Neural cell (in vitro differentiated cells): ENCODE measurements at regions not wholly inside any gene's neighbourhood (a gene's known extent, or its start where the extent isn't known, plus 50 kb on each side); places are given as distances from the start of the nearest gene placed in this dataset.

Source experiments
- H2AFZ ChIP-seq: fragments of 200-600, 300-800 bp; sonication (generic), shearing (Covaris generic); 2 replicates; pipeline ENCODE4 v1.6.0; 2014; ENCODE audit warnings: low read depth, mild to moderate bottlenecking, antibody characterized with exemption, low read length, moderate library complexity
- H3F3A ChIP-seq: fragments of 200-600 bp; shearing (Covaris generic); 2 replicates; pipeline ENCODE4 v1.6.1; 2016; ENCODE audit warnings: mild to moderate bottlenecking, moderate library complexity, mixed read lengths, antibody characterized with exemption, low read length; ENCODE audit not compliant: insufficient read depth, poor library complexity, severe bottlenecking
- H3K27ac ChIP-seq: fragments of 200-600, 300-800 bp; sonication (generic), shearing (Covaris generic); 2 replicates; pipeline ENCODE4 v1.5.1; 2014; ENCODE audit warnings: mild to moderate bottlenecking, low read length, moderate library complexity
- H3K27me3 ChIP-seq: fragments of 300-800, 200-600 bp; sonication (generic), shearing (Covaris generic); 2 replicates; pipeline ENCODE4 v1.6.0; 2014; ENCODE audit warnings: mild to moderate bottlenecking, low read depth, low read length, moderate library complexity; ENCODE audit not compliant: insufficient read depth
- H3K36me3 ChIP-seq: fragments of 300-800, 200-600 bp; sonication (generic), shearing (Covaris generic); 2 replicates; pipeline ENCODE4 v1.5.1; 2014; ENCODE audit warnings: mild to moderate bottlenecking, antibody characterized with exemption, low read length, moderate library complexity; ENCODE audit not compliant: insufficient read depth
- H3K4me2 ChIP-seq: fragments of 300-800, 200-600 bp; sonication (generic), shearing (Covaris generic); 2 replicates; pipeline ENCODE4 v1.6.0; 2014; ENCODE audit warnings: mild to moderate bottlenecking, low read length
- H3K4me3 ChIP-seq: fragments of 300-800, 200-600 bp; sonication (generic), shearing (Covaris generic); 2 replicates; pipeline ENCODE4 v1.5.1; 2014; ENCODE audit warnings: mild to moderate bottlenecking, low read length, moderate library complexity
- H3K79me2 ChIP-seq: fragments of 200-600 bp; shearing (Covaris generic); replicated peaks from 2 replicates; pipeline ENCODE4 v1.6.0; 2014; ENCODE audit warnings: mild to moderate bottlenecking, low read length, moderate library complexity; ENCODE audit not compliant: insufficient read depth
- H3K9ac ChIP-seq: fragments of 300-800, 200-600 bp; sonication (generic), shearing (Covaris generic); 2 replicates; pipeline ENCODE4 v1.6.1; 2016; ENCODE audit warnings: mild to moderate bottlenecking, low read length, mixed read lengths
- H3K9me2 ChIP-seq: fragments of 200-600 bp; shearing (Covaris generic); 2 replicates; pipeline ENCODE4 v1.6.1; 2016; ENCODE audit warnings: mild to moderate bottlenecking, low read length, mixed read lengths; ENCODE audit not compliant: insufficient read depth
- H3K9me3 ChIP-seq: fragments of 200-600, 300-800 bp; sonication (generic), shearing (Covaris generic); 2 replicates; pipeline ENCODE4 v1.6.1; 2016; ENCODE audit warnings: mild to moderate bottlenecking, mixed run types, low read length, moderate library complexity, mixed read lengths
- H4K20me1 ChIP-seq: fragments of 200-600 bp; shearing (Covaris generic); 2 replicates; pipeline ENCODE4 v1.6.1; 2016; ENCODE audit warnings: mild to moderate bottlenecking, mixed run types; ENCODE audit not compliant: insufficient read depth
- CTCF ChIP-seq: fragments of 450-650 bp; IDR thresholded peaks from 2 replicates; pipeline ENCODE4 v1.5.1; 2014; ENCODE audit warnings: antibody characterized with exemption, mild to moderate bottlenecking, moderate library complexity; ENCODE audit not compliant: poor library complexity, severe bottlenecking
- EP300 ChIP-seq: fragments of 450-650 bp; conservative IDR thresholded peaks from 2 replicates; pipeline ENCODE4 v1.6.1; 2014; ENCODE audit warnings: antibody characterized with exemption, mild to moderate bottlenecking, moderate library complexity; ENCODE audit not compliant: poor library complexity, severe bottlenecking
- EZH2 ChIP-seq: fragments of 200-600, 300-800 bp; shearing (Covaris generic), sonication (generic); IDR thresholded peaks from 2 replicates; pipeline ENCODE4 v1.6.1; 2014; ENCODE audit warnings: antibody characterized with exemption, low read length, borderline replicate concordance, mild to moderate bottlenecking; ENCODE audit not compliant: insufficient read depth, poor library complexity, severe bottlenecking
- MXI1 ChIP-seq: fragments of 450-650 bp; conservative IDR thresholded peaks from 2 replicates; pipeline ENCODE4 v1.6.1; 2014; ENCODE audit warnings: antibody characterized with exemption, mild to moderate bottlenecking; ENCODE audit not compliant: poor library complexity, severe bottlenecking
- POLR2AphosphoS5 ChIP-seq: IDR thresholded peaks from 2 replicates; pipeline ENCODE4 v1.6.1; 2012
- RAD21 ChIP-seq: fragments of 450-650 bp; conservative IDR thresholded peaks from 2 replicates; pipeline ENCODE4 v1.6.1; 2014; ENCODE audit warnings: antibody characterized with exemption, mild to moderate bottlenecking, moderate library complexity
- REST ChIP-seq: IDR thresholded peaks from 2 replicates; pipeline ENCODE4 v1.6.1; 2012; ENCODE audit warnings: borderline replicate concordance
- SMC3 ChIP-seq: fragments of 450-650 bp; conservative IDR thresholded peaks from 2 replicates; pipeline ENCODE4 v1.6.1; 2014; ENCODE audit warnings: antibody characterized with exemption, mild to moderate bottlenecking, moderate library complexity; ENCODE audit not compliant: poor library complexity
- TAF1 ChIP-seq: IDR thresholded peaks from 2 replicates; pipeline ENCODE4 v1.6.1; 2012; ENCODE audit warnings: low read depth

- Histone ChIP-seq H3K4me2 (no peak overlapping the region), H3K9me3 (no peaks in the 10 kb centered on the region), H3K4me3 (no peak overlapping the region), H2AFZ (no peak overlapping the region), H3K9me2 (no peaks in the 10 kb centered on the region), H4K20me1 (no peaks in the 10 kb centered on the region), H3K27ac (no peak overlapping the region), H3K36me3 (no peaks in the 10 kb centered on the region), H3K9ac (no peak overlapping the region), H3F3A (no peaks in the 10 kb centered on the region), H3K27me3 (no peaks in the 10 kb centered on the region), H3K79me2 (no peaks in the 10 kb centered on the region)
- TF ChIP-seq EZH2 (no peak), TAF1 (no peak), POLR2AphosphoS5 (no peak), EP300 (no peak), REST (no peak), MXI1 (no peak), CTCF (no peak), RAD21 (no peak)
Observed at GRCh38 chr13:37369616-37370015, 229.0 kb downstream of the POSTN start.

GRCh38 chr13:37368501-37368900 lies 230.1 kb downstream of the POSTN start:
- Histone ChIP-seq H3F3A (no peaks in the 10 kb centered on the region), H3K9me3 (no peaks in the 10 kb centered on the region), H3K9ac (no peak overlapping the region)

More at GRCh38 chr13:37368501-37368900, 230.1 kb downstream of the POSTN start:
- Histone ChIP-seq H3K27ac (no peak overlapping the region), H3K4me3 (no peak overlapping the region), H2AFZ (no peak overlapping the region), H3K9me2 (no peaks in the 10 kb centered on the region), H3K4me2 (no peak overlapping the region), H3K27me3 (no peaks in the 10 kb centered on the region), H3K36me3 (no peaks in the 10 kb centered on the region), H3K79me2 (no peaks in the 10 kb centered on the region), H4K20me1 (no peaks in the 10 kb centered on the region)
- TF ChIP-seq SMC3 (no peak), POLR2AphosphoS5 (no peak), EP300 (no peak), MXI1 (no peak), CTCF (no peak)
